H1 (cell line): ENCODE measurements at regions not wholly inside any gene's neighbourhood (a gene's known extent, or its start where the extent isn't known, plus 50 kb on each side); places are given as distances from the start of the nearest gene placed in this dataset.

Source experiments
- CBX8 ChIP-seq: fragments of 300-800, 300-1000 bp; sonication (generic); IDR thresholded peaks from 2 replicates; pipeline ENCODE4 v1.7.1; 2016; ENCODE audit warnings: low read depth, low read length, borderline replicate concordance
- CHD1 ChIP-seq: IDR thresholded peaks from 2 replicates; pipeline ENCODE4 v1.6.1; 2012; ENCODE audit warnings: low read depth, low read length, improper control_type of control experiment
- CREB1 ChIP-seq: IDR thresholded peaks from 2 replicates; pipeline ENCODE4 v1.6.1; 2012; ENCODE audit warnings: inconsistent platforms
- CTCF ChIP-seq, 3 experiments: IDR thresholded peaks; 1 replicate in 2 of 3; 2 replicates in 1 of 3; pipeline versions ENCODE4 v1.5.1 to v1.6.1; 2011; ENCODE audit warnings: low read length in 3 of 3, mild to moderate bottlenecking in 3 of 3, inconsistent platforms in 2 of 3, low read depth in 1 of 3, moderate library complexity in 1 of 3; ENCODE audit not compliant: insufficient read depth in 1 of 3; ENCODE audit errors: control extremely low read depth in 1 of 3
- E2F6 ChIP-seq: IDR thresholded peaks from 2 replicates; pipeline ENCODE4 v1.6.1; 2012; ENCODE audit warnings: inconsistent platforms
- JUND ChIP-seq: IDR thresholded peaks from 2 replicates; pipeline ENCODE4 v1.6.1; 2011; ENCODE audit warnings: mild to moderate bottlenecking, improper control_type of control experiment, low read length
- PHF8 ChIP-seq: fragments of 200-600 bp; sonication (generic); conservative IDR thresholded peaks from 2 replicates; pipeline ENCODE4 v1.7.1; 2012; ENCODE audit warnings: low read depth, mild to moderate bottlenecking, inconsistent platforms, low read length, moderate library complexity
- POLR2A ChIP-seq, 2 experiments: IDR thresholded peaks; 1 replicate in 1 of 2; 2 replicates in 1 of 2; pipeline ENCODE4 v1.6.1; 2011; ENCODE audit warnings: low read depth in 2 of 2, low read length in 2 of 2, mild to moderate bottlenecking in 2 of 2; ENCODE audit errors: control extremely low read depth in 1 of 2
- RAD21 ChIP-seq, 2 experiments: IDR thresholded peaks in 1 of 2; conservative IDR thresholded peaks in 1 of 2; 2 replicates each; pipeline ENCODE4 v1.6.1; 2011; ENCODE audit warnings: low read depth in 2 of 2, low read length in 2 of 2, improper control_type of control experiment in 1 of 2, inconsistent platforms in 1 of 2, mild to moderate bottlenecking in 1 of 2, moderate library complexity in 1 of 2
- SP1 ChIP-seq: IDR thresholded peaks from 2 replicates; pipeline ENCODE4 v1.6.1; 2011; ENCODE audit warnings: low read depth, low read length
- TAF1 ChIP-seq: IDR thresholded peaks from 2 replicates; pipeline ENCODE4 v1.6.1; 2011; ENCODE audit warnings: mild to moderate bottlenecking, low read depth, low read length
- TBP ChIP-seq: IDR thresholded peaks from 2 replicates; pipeline ENCODE4 v1.6.1; 2011; ENCODE audit warnings: low read depth, low read length, improper control_type of control experiment
- YY1 ChIP-seq: IDR thresholded peaks from 2 replicates; pipeline ENCODE4 v1.6.1; 2011; ENCODE audit warnings: low read depth, mild to moderate bottlenecking, low read length

- TF ChIP-seq TBP (no peak), SP1 (no peak), POLR2A (IDR thresholded peaks at IDR 0.05; ENCODE audit: control extremely low read depth in 1 of 2, low read depth in 2 of 2, low read length in 2 of 2) (no peak), CREB1 (no peak), RAD21 (IDR thresholded peaks at IDR 0.05 in 1 of 2, conservative IDR thresholded peaks at IDR 0.05 in 1 of 2; ENCODE audit: low read depth in 2 of 2, low read length in 2 of 2) (no peak), CTCF (IDR thresholded peaks at IDR 0.05; ENCODE audit: control extremely low read depth in 1 of 3, insufficient read depth in 1 of 3, low read depth in 1 of 3, low read length in 3 of 3) (no peak), E2F6 (no peak), JUND (no peak), YY1 (no peak), CBX8 (no peak), CHD1 (no peak), TAF1 (no peak), PHF8 (no peak)
Observed at GRCh38 chr10:118394301-118395200, 52.4 kb upstream of the FAM204A start.
